Activated B cell treated with CpG ODN at 0.5 μM for 24 hours (primary cell): ENCODE measurements at regions not wholly inside any gene's neighbourhood (a gene's known extent, or its start where the extent isn't known, plus 50 kb on each side); places are given as distances from the start of the nearest gene placed in this dataset.

Experiments
- ATAC-seq: fragments of 200-7000 bp; cut with Tn5 transposase; one replicate; pipeline ENCODE4 v1.10.0; 2021; ENCODE audit warnings: low read depth, mild to moderate bottlenecking, moderate library complexity
- CTCF ChIA-PET: fragments of 350-600 bp; sonication (Branson Sonifier 250); formaldehyde crosslinking; loops from one replicate; lab custom pipeline; 2021; ENCODE audit warnings: antibody characterized with exemption; lab: Charles Lee
- POLR2A ChIA-PET: fragments of 350-600 bp; sonication (Branson Sonifier 250); formaldehyde crosslinking; loops from one replicate; lab custom pipeline; 2021; ENCODE audit warnings: antibody characterized with exemption; lab: Charles Lee
- DNase-seq: peaks from one replicate; pipeline ENCODE4 v3.0.0; 2022
- H3K27ac Mint-ChIP-seq: one replicate; pipeline ENCODE4 v1.8.0; 2020; ENCODE audit warnings: mixed read lengths
- H3K27me3 Mint-ChIP-seq: one replicate; pipeline ENCODE4 v1.8.0; 2021; ENCODE audit warnings: mixed read lengths
- H3K36me3 Mint-ChIP-seq: one replicate; pipeline ENCODE4 v1.8.0; 2021; ENCODE audit warnings: low read depth, mixed read lengths
- H3K4me1 Mint-ChIP-seq: one replicate; pipeline ENCODE4 v1.8.0; 2021; ENCODE audit warnings: mixed read lengths
- H3K4me3 Mint-ChIP-seq: one replicate; pipeline ENCODE4 v1.8.0; 2020; ENCODE audit warnings: mild to moderate bottlenecking, mixed read lengths
- H3K9me3 Mint-ChIP-seq: one replicate; pipeline ENCODE4 v1.8.0; 2020; ENCODE audit warnings: mixed read lengths
- CTCF ChIP-seq: fragments of 200-600 bp; IDR thresholded peaks from one replicate; pipeline ENCODE4 v1.8.0; 2022; ENCODE audit warnings: antibody characterized with exemption, mild to moderate bottlenecking
- intact Hi-C: fragments of 100-400 bp; cut with micrococcal nuclease; formaldehyde crosslinking; loops from one replicate; pipeline ENCODE4 v1.15.1; 2024

GRCh38 chr10:131450216-131450765, 138.8 kb upstream of the TCERG1L start:
- Mint-ChIP-seq H3K27ac (no peak overlapping the region), H3K9me3 (no peaks in the 10 kb centered on the region), H3K36me3 (no peaks in the 10 kb centered on the region), H3K4me1 (no peaks in the 10 kb centered on the region), H3K27me3 (peaks cover 16% of the 10 kb centered on the region), H3K4me3 (no peak overlapping the region)
- ChIA-PET CTCF (no interaction called here), POLR2A (no interaction called here)
- intact Hi-C loops: no loop called here
- TF ChIP-seq CTCF: no peak
- ATAC-seq (no peak), DNase-seq (no peak)

GRCh38 chr10:131451407-131452015, 140.0 kb upstream of the TCERG1L start:
- CTCF ChIA-PET: no interaction called here
- TF ChIP-seq CTCF: no peak
- ATAC-seq (no peak), DNase-seq (no peak)
- no peaks in the 10 kb centered on the region for H3K4me1 Mint-ChIP-seq
- intact Hi-C loops: no loop called here
- POLR2A ChIA-PET: no interaction called here
- H3K27ac Mint-ChIP-seq: no peak overlapping the region
- no peaks in the 10 kb centered on the region for H3K9me3 Mint-ChIP-seq
- no peak overlapping the region for H3K4me3 Mint-ChIP-seq
- H3K36me3 Mint-ChIP-seq: no peaks in the 10 kb centered on the region
- peaks cover 16% of the 10 kb centered on the region for H3K27me3 Mint-ChIP-seq

- ChIA-PET CTCF (interaction anchor here (0.9 kb wide), 1 partner anchor 658 kb away, joined by 3 read pairs; no protein-coding TSS in a partner anchor), POLR2A (no interaction called here)
- Mint-ChIP-seq H3K4me1 (no peaks in the 10 kb centered on the region), H3K36me3 (no peaks in the 10 kb centered on the region), H3K27ac (no peak overlapping the region), H3K4me3 (no peak overlapping the region), H3K27me3 (peaks cover 16% of the 10 kb centered on the region), H3K9me3 (no peaks in the 10 kb centered on the region)
- no peak for ATAC-seq
- DNase-seq: no peak
- no peak for TF ChIP-seq CTCF
- intact Hi-C loops: no loop called here
Measured at GRCh38 chr10:131452926-131453720, 141.6 kb upstream of the TCERG1L start.

- Mint-ChIP-seq H3K27me3 (peaks cover 16% of the 10 kb centered on the region), H3K4me1 (no peaks in the 10 kb centered on the region), H3K9me3 (no peaks in the 10 kb centered on the region), H3K4me3 (no peak overlapping the region), H3K36me3 (no peaks in the 10 kb centered on the region), H3K27ac (no peak overlapping the region)
- TF ChIP-seq CTCF: no peak
- CTCF ChIA-PET: interaction anchor here (0.9 kb wide), 1 partner anchor 659 kb away, joined by 3 read pairs; no protein-coding TSS in a partner anchor
- ATAC-seq (no peak), DNase-seq (no peak)
- intact Hi-C loops: no loop called here
- POLR2A ChIA-PET: no interaction called here
Measured at GRCh38 chr10:131453721-131454634, 142.5 kb upstream of the TCERG1L start.
